ENCODE measurements at regions not wholly inside any gene's neighbourhood (a gene's known extent, or its start where the extent isn't known, plus 50 kb on each side); places are given as distances from the start of the nearest gene placed in this dataset.
"Not testable (repeated sequence)": the region's sequence is repeated elsewhere in the genome, so short reads cannot be mapped to it uniquely, and the experiment has no call there.

- TF ChIP-seq POLR2AphosphoS5 (IDR thresholded peaks at IDR 0.05; ENCODE audit: low read depth, low read length); POLR2A (IDR thresholded peaks at IDR 0.05; ENCODE audit: low read depth, low read length); TAF1 (IDR thresholded peaks at IDR 0.05; ENCODE audit: low read depth, low read length); SPI1 (IDR thresholded peaks at IDR 0.05; ENCODE audit: low read depth, low read length); PAX5 (IDR thresholded peaks at IDR 0.05; ENCODE audit: insufficient read depth, low read length, severe bottlenecking): not testable (repeated sequence)
These were observed 153.7 kb upstream of the NBPF19 start for GRCh38 chr1:149320971-149321731.
